ENCODE measurements at regions not wholly inside any gene's neighbourhood (a gene's known extent, or its start where the extent isn't known, plus 50 kb on each side); places are given as distances from the start of the nearest gene placed in this dataset.

DNA sequence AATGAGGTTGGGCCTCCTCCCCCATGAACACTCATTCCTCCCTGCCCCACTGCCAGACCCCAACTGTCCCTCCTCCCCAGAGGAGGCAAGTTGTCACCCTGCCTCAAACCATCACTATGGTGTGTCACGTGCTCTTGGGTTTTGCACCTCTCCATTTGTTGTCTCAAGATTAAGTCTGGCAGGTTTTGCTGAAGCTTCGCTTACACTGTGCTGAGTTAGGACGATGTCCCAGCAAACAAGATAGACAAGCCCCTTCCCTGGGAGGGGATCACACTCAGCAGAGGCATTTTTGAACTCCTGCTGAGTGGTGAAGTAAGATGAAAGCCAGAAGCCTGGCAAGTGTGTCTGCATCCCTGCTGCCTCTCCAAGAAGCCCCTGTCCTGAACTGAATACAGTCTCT is 78.3 kb downstream of the CBLN1 start:
- TF ChIP-seq, protein P1, sequence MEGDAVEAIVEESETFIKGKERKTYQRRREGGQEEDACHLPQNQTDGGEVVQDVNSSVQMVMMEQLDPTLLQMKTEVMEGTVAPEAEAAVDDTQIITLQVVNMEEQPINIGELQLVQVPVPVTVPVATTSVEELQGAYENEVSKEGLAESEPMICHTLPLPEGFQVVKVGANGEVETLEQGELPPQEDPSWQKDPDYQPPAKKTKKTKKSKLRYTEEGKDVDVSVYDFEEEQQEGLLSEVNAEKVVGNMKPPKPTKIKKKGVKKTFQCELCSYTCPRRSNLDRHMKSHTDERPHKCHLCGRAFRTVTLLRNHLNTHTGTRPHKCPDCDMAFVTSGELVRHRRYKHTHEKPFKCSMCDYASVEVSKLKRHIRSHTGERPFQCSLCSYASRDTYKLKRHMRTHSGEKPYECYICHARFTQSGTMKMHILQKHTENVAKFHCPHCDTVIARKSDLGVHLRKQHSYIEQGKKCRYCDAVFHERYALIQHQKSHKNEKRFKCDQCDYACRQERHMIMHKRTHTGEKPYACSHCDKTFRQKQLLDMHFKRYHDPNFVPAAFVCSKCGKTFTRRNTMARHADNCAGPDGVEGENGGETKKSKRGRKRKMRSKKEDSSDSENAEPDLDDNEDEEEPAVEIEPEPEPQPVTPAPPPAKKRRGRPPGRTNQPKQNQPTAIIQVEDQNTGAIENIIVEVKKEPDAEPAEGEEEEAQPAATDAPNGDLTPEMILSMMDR (IDR thresholded peaks at IDR 0.05): no peak
- TF ChIP-seq POLR2A (IDR thresholded peaks at IDR 0.05): no peak
